H1 (cell line): ENCODE measurements at regions not wholly inside any gene's neighbourhood (a gene's known extent, or its start where the extent isn't known, plus 50 kb on each side); places are given as distances from the start of the nearest gene placed in this dataset.

Experiments
- CTCF ChIA-PET: fragments of 300-600 bp; sonication (Branson Sonifier 250); formaldehyde crosslinking; loops from one replicate; lab custom pipeline; 2021; ENCODE audit not compliant: partially characterized antibody; lab: Charles Lee
- POLR2A ChIA-PET: fragments of 300-600 bp; sonication (Branson Sonifier 250); formaldehyde crosslinking; loops from one replicate; lab custom pipeline; 2021; ENCODE audit warnings: inconsistent platforms; ENCODE audit not compliant: partially characterized antibody; lab: Charles Lee
- DNase-seq, 2 experiments: peaks; one replicate each; pipeline versions ENCODE4 v3.0.0 to v3.0.0-alpha.2; 2010 to 2022; ENCODE audit warnings: low spot score in 2 of 2, low read depth in 1 of 2, mixed read lengths in 1 of 2
- FAIRE-seq: peaks from 2 replicates; lab custom pipeline; 2011; peaks lifted over from hg19 to GRCh38; lab: Jason Lieb, UNC
- H2AFZ ChIP-seq: 2 replicates; pipeline ENCODE4 v1.8.1; 2012; ENCODE audit warnings: low read length, inconsistent platforms
- H2AK5ac ChIP-seq: 2 replicates; pipeline ENCODE4 v1.6.1; 2013; ENCODE audit warnings: low read depth, low read length
- H2BK120ac ChIP-seq: replicated peaks from 2 replicates; pipeline ENCODE3; 2013; ENCODE audit warnings: low read depth, low read length, inconsistent platforms
- H2BK12ac ChIP-seq: 2 replicates; pipeline ENCODE4 v1.6.1; 2013; ENCODE audit warnings: low read depth, low read length
- H2BK15ac ChIP-seq: 2 replicates; pipeline ENCODE4 v1.6.1; 2013; ENCODE audit warnings: low read length
- H2BK20ac ChIP-seq: 2 replicates; pipeline ENCODE4 v1.6.1; 2013; ENCODE audit warnings: low read length
- H2BK5ac ChIP-seq: 2 replicates; pipeline ENCODE4 v1.6.1; 2013; ENCODE audit warnings: low read depth, low read length
- H3K14ac ChIP-seq: 2 replicates; pipeline ENCODE4 v1.6.1; 2013; ENCODE audit warnings: inconsistent platforms; ENCODE audit not compliant: insufficient read length
- H3K18ac ChIP-seq: 2 replicates; pipeline ENCODE4 v1.6.1; 2013; ENCODE audit warnings: low read length; ENCODE audit errors: extremely low read depth
- H3K23ac ChIP-seq: 2 replicates; pipeline ENCODE4 v1.6.1; 2013; ENCODE audit warnings: inconsistent platforms; ENCODE audit not compliant: insufficient read length
- H3K23me2 ChIP-seq: 2 replicates; pipeline ENCODE4 v1.6.1; 2013; ENCODE audit warnings: low read depth, low read length
- H3K27ac ChIP-seq: 2 replicates; pipeline ENCODE4 v1.6.1; 2011; ENCODE audit warnings: low read depth, low read length, inconsistent platforms
- H3K27me3 ChIP-seq, 4 experiments: replicated peaks in 1 of 4; 1 replicate in 1 of 4; 2 replicates in 3 of 4; pipeline versions ENCODE4 v1.6.1 to v1.8.1; 2011 to 2013; ENCODE audit warnings: low read length in 3 of 4, mild to moderate bottlenecking in 3 of 4, inconsistent platforms in 2 of 4, mixed read lengths in 2 of 4, moderate library complexity in 1 of 4; ENCODE audit not compliant: control insufficient read depth in 3 of 4, insufficient read depth in 3 of 4; ENCODE audit errors: extremely low read depth in 1 of 4
- H3K36me3 ChIP-seq, 4 experiments: 2 replicates each; pipeline versions ENCODE4 v1.6.1 to v1.8.1; 2011 to 2013; ENCODE audit warnings: mild to moderate bottlenecking in 4 of 4, low read length in 3 of 4, moderate library complexity in 2 of 4, control low read depth in 1 of 4, inconsistent platforms in 1 of 4; ENCODE audit not compliant: insufficient read depth in 4 of 4, control insufficient read depth in 2 of 4
- H3K4ac ChIP-seq: replicated peaks from 2 replicates; pipeline ENCODE3; 2013; ENCODE audit warnings: low read length, low read depth, mixed read lengths, inconsistent platforms; ENCODE audit not compliant: insufficient read length
- H3K4me1 ChIP-seq, 4 experiments: replicated peaks in 1 of 4; 1 replicate in 1 of 4; 2 replicates in 3 of 4; pipeline versions ENCODE4 v1.6.1 to v1.8.1; 2011 to 2013; ENCODE audit warnings: low read length in 3 of 4, inconsistent platforms in 2 of 4, mixed read lengths in 1 of 4; ENCODE audit not compliant: insufficient read depth in 4 of 4, control insufficient read depth in 3 of 4
- H3K4me2 ChIP-seq, 2 experiments: 2 replicates each; pipeline versions ENCODE4 v1.6.1 to v1.8.1; 2011 to 2013; ENCODE audit warnings: low read depth in 2 of 2, low read length in 2 of 2, control low read depth in 1 of 2, inconsistent platforms in 1 of 2, mild to moderate bottlenecking in 1 of 2; ENCODE audit not compliant: insufficient read depth in 1 of 2
- H3K4me3 ChIP-seq, 4 experiments: fragments of 200-600, 300-600 bp in 1 of 4; sonication (generic), shearing (Covaris generic), sonication (Bioruptor Twin) in 1 of 4; 2 replicates each; pipeline versions ENCODE4 v1.5.1 to v1.8.1; 2011 to 2016; ENCODE audit warnings: low read length in 4 of 4, low read depth in 3 of 4, control low read depth in 2 of 4, inconsistent platforms in 2 of 4, mild to moderate bottlenecking in 2 of 4, mixed read lengths in 1 of 4, moderate library complexity in 1 of 4; ENCODE audit not compliant: insufficient read depth in 2 of 4; ENCODE audit errors: extremely low read depth in 1 of 4
- H3K56ac ChIP-seq: replicated peaks from 2 replicates; pipeline ENCODE3; 2013; ENCODE audit warnings: low read depth, mild to moderate bottlenecking, mixed read lengths, low read length, inconsistent platforms; ENCODE audit not compliant: insufficient read length
- H3K79me1 ChIP-seq: 2 replicates; pipeline ENCODE4 v1.6.1; 2013; ENCODE audit warnings: low read depth, low read length, control low read depth
- H3K79me2 ChIP-seq, 2 experiments: 2 replicates each; pipeline versions ENCODE4 v1.6.1 to v1.8.1; 2012 to 2013; ENCODE audit warnings: low read length in 2 of 2, mild to moderate bottlenecking in 2 of 2, inconsistent platforms in 1 of 2; ENCODE audit not compliant: insufficient read depth in 2 of 2, control insufficient read depth in 1 of 2
- H3K9ac ChIP-seq, 4 experiments: replicated peaks in 1 of 4; 1 replicate in 1 of 4; 2 replicates in 3 of 4; pipeline versions ENCODE4 v1.6.1 to v1.8.1; 2011 to 2013; ENCODE audit warnings: low read depth in 3 of 4, low read length in 3 of 4, control low read depth in 2 of 4, mild to moderate bottlenecking in 2 of 4, moderate library complexity in 2 of 4, inconsistent platforms in 1 of 4; ENCODE audit errors: extremely low read depth in 1 of 4
- H3K9me3 ChIP-seq, 2 experiments: 2 replicates each; pipeline versions ENCODE4 v1.6.1 to v1.8.1; 2012 to 2013; ENCODE audit warnings: mild to moderate bottlenecking in 2 of 2, moderate library complexity in 2 of 2, control low read depth in 1 of 2, inconsistent platforms in 1 of 2, low read depth in 1 of 2, low read length in 1 of 2, mixed read lengths in 1 of 2; ENCODE audit not compliant: insufficient read depth in 2 of 2
- H4K20me1 ChIP-seq, 2 experiments: replicated peaks in 1 of 2; 2 replicates each; pipeline versions ENCODE3 to v1.8.1; 2011 to 2013; ENCODE audit warnings: inconsistent platforms in 2 of 2, low read length in 2 of 2, mild to moderate bottlenecking in 1 of 2; ENCODE audit not compliant: insufficient read depth in 2 of 2, control insufficient read depth in 1 of 2
- H4K5ac ChIP-seq: 2 replicates; pipeline ENCODE4 v1.6.1; 2013; ENCODE audit warnings: low read length, low read depth, mixed read lengths, inconsistent platforms; ENCODE audit not compliant: insufficient read length
- H4K8ac ChIP-seq: 2 replicates; pipeline ENCODE4 v1.8.0; 2013; ENCODE audit warnings: mild to moderate bottlenecking, moderate library complexity, low read length, inconsistent platforms; ENCODE audit not compliant: insufficient read depth; ENCODE audit errors: extremely low read depth
- H4K91ac ChIP-seq: replicated peaks from 2 replicates; pipeline ENCODE3; 2013; ENCODE audit warnings: low read length, mixed read lengths, inconsistent platforms; ENCODE audit not compliant: insufficient read length
- CEBPB ChIP-seq: IDR thresholded peaks from 2 replicates; pipeline ENCODE4 v1.6.1; 2012; ENCODE audit warnings: low read depth, low read length
- JUND ChIP-seq: IDR thresholded peaks from 2 replicates; pipeline ENCODE4 v1.6.1; 2011; ENCODE audit warnings: mild to moderate bottlenecking, improper control_type of control experiment, low read length
- KDM1A ChIP-seq: fragments of 200-600, 300-600 bp; sonication (generic); IDR thresholded peaks from 2 replicates; pipeline ENCODE4 v1.7.1; 2016; ENCODE audit warnings: mild to moderate bottlenecking, low read length, borderline replicate concordance
- KDM5A ChIP-seq: fragments of 200-600 bp; IDR thresholded peaks from 2 replicates; pipeline ENCODE4 v1.7.1; 2012; ENCODE audit warnings: mild to moderate bottlenecking, low read length, inconsistent platforms, mixed read lengths
- RBBP5 ChIP-seq: IDR thresholded peaks from 2 replicates; pipeline ENCODE4 v1.7.1; 2012; ENCODE audit warnings: low read depth, mild to moderate bottlenecking, inconsistent platforms, low read length, moderate library complexity, borderline replicate concordance
- RXRA ChIP-seq: IDR thresholded peaks from 2 replicates; pipeline ENCODE4 v1.6.1; 2011; ENCODE audit warnings: low read depth, mild to moderate bottlenecking, low read length, moderate library complexity; ENCODE audit not compliant: insufficient read depth
- TAF7 ChIP-seq: optimal IDR thresholded peaks from 2 replicates; pipeline ENCODE3; 2011; ENCODE audit warnings: low read depth, mild to moderate bottlenecking, inconsistent platforms, low read length, moderate library complexity, borderline replicate concordance
- TCF12 ChIP-seq: IDR thresholded peaks from 2 replicates; pipeline ENCODE4 v1.6.1; 2011; ENCODE audit warnings: low read depth, mild to moderate bottlenecking, low read length
- YY1 ChIP-seq: IDR thresholded peaks from 2 replicates; pipeline ENCODE4 v1.6.1; 2011; ENCODE audit warnings: low read depth, mild to moderate bottlenecking, low read length
- WGBS, 2 experiments: shearing (Covaris generic) in 1 of 2; methylation state at CpG; one replicate each; pipeline versions ENCODE4 v1.1.6 to v1.1.7; 2013 to 2015; ENCODE audit warnings: low lambda C conversion rate in 2 of 2, mixed read lengths in 2 of 2, inconsistent platforms in 1 of 2, low coverage in 1 of 2, missing lambda C conversion rate in 1 of 2; ENCODE audit not compliant: insufficient replicate concordance in 2 of 2, insufficient coverage in 1 of 2, insufficient read length in 1 of 2; ENCODE audit errors: extremely low coverage in 1 of 2, missing lambda C conversion rate in 1 of 2; 5-methylcytosine and 5-hydroxymethylcytosine counted together

DNA sequence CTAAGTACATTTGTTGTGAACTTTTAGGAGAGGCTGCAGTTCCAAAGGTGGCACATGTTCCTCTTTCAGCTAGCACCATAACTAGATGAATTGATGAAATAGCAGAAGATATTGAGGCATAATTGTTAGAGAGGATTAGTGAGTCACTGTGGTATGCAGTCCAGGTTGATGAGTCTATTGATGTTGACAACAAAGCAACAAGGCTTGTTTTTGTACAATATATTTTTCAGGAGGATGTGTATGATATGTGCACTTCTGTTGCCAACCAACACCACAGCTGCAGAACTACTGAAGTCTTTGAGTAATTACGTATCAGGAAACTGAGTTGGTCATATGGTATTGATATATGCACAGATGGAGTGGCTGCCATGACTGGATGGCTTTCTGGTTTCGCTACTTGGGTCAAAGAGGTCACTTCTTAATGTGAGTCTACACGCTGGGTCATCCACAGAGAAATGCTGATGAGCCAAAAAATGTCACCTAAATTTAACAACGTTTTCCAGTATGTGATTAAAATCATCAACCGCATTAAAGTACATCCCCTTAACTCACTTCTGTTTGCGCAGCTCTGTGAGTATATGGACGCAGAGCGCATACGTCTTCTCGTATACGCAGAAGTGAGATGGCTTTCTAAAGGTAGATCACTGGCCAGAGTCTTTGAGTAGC is 261.3 kb upstream of the ANO5 start:
- Histone ChIP-seq H3K4me3 (no peak overlapping the region), H3K18ac (no peak overlapping the region), H3K23ac (no peak overlapping the region), H3K14ac (no peak overlapping the region), H2BK120ac (no peak overlapping the region), H4K5ac (no peak overlapping the region), H2BK5ac (no peak overlapping the region), H2BK12ac (no peak overlapping the region), H4K91ac (no peak overlapping the region), H3K4me1 (no peaks in the 10 kb centered on the region), H3K23me2 (no peaks in the 10 kb centered on the region), H2AK5ac (no peak overlapping the region), H2BK20ac (no peak overlapping the region), H3K27ac (no peak overlapping the region), H3K36me3 (no peaks in the 10 kb centered on the region), H2AFZ (no peak overlapping the region), H2BK15ac (no peak overlapping the region), H3K79me1 (no peaks in the 10 kb centered on the region), H3K9me3 (no peaks in the 10 kb centered on the region), H4K20me1 (no peaks in the 10 kb centered on the region), H3K4ac (no peak overlapping the region), H4K8ac (no peak overlapping the region), H3K56ac (no peak overlapping the region), H3K4me2 (no peak overlapping the region), H3K79me2 (no peaks in the 10 kb centered on the region), H3K27me3 (no peaks in the 10 kb centered on the region), H3K9ac (no peak overlapping the region)
- CTCF ChIA-PET = interaction anchor here (1.1 to 1.8 kb wide), 7 partner anchors 11 to 253 kb away, joined by 3 to 10 read pairs (median 4); no protein-coding TSS in a partner anchor
- POLR2A ChIA-PET = no interaction called here
- FAIRE-seq = no peak
- DNase-seq = no peak
- WGBS, 2 experiments = 87% methylated on average over 11 of the region's 11 CpGs; no CpG with 5 or more reads in 1 of the 2 experiments
- TF ChIP-seq JUND (no peak), TCF12 (no peak), KDM1A (no peak), RXRA (no peak), CEBPB (no peak), TAF7 (no peak), YY1 (no peak), KDM5A (no peak), RBBP5 (no peak)
